H1 (cell line): ENCODE measurements at regions not wholly inside any gene's neighbourhood (a gene's known extent, or its start where the extent isn't known, plus 50 kb on each side); places are given as distances from the start of the nearest gene placed in this dataset.

Experiments
- CTCF ChIA-PET: fragments of 300-600 bp; sonication (Branson Sonifier 250); formaldehyde crosslinking; loops from one replicate; lab custom pipeline; 2021; ENCODE audit not compliant: partially characterized antibody; lab: Charles Lee
- POLR2A ChIA-PET: fragments of 300-600 bp; sonication (Branson Sonifier 250); formaldehyde crosslinking; loops from one replicate; lab custom pipeline; 2021; ENCODE audit warnings: inconsistent platforms; ENCODE audit not compliant: partially characterized antibody; lab: Charles Lee
- DNase-seq, 2 experiments: peaks; one replicate each; pipeline versions ENCODE4 v3.0.0 to v3.0.0-alpha.2; 2010 to 2022; ENCODE audit warnings: low spot score in 2 of 2, low read depth in 1 of 2, mixed read lengths in 1 of 2
- FAIRE-seq: peaks from 2 replicates; lab custom pipeline; 2011; peaks lifted over from hg19 to GRCh38; lab: Jason Lieb, UNC
- H2AFZ ChIP-seq: 2 replicates; pipeline ENCODE4 v1.8.1; 2012; ENCODE audit warnings: low read length, inconsistent platforms
- H2AK5ac ChIP-seq: 2 replicates; pipeline ENCODE4 v1.6.1; 2013; ENCODE audit warnings: low read depth, low read length
- H2BK120ac ChIP-seq: replicated peaks from 2 replicates; pipeline ENCODE3; 2013; ENCODE audit warnings: low read depth, low read length, inconsistent platforms
- H2BK12ac ChIP-seq: 2 replicates; pipeline ENCODE4 v1.6.1; 2013; ENCODE audit warnings: low read depth, low read length
- H2BK15ac ChIP-seq: 2 replicates; pipeline ENCODE4 v1.6.1; 2013; ENCODE audit warnings: low read length
- H2BK20ac ChIP-seq: 2 replicates; pipeline ENCODE4 v1.6.1; 2013; ENCODE audit warnings: low read length
- H2BK5ac ChIP-seq: 2 replicates; pipeline ENCODE4 v1.6.1; 2013; ENCODE audit warnings: low read depth, low read length
- H3K14ac ChIP-seq: 2 replicates; pipeline ENCODE4 v1.6.1; 2013; ENCODE audit warnings: inconsistent platforms; ENCODE audit not compliant: insufficient read length
- H3K18ac ChIP-seq: 2 replicates; pipeline ENCODE4 v1.6.1; 2013; ENCODE audit warnings: low read length; ENCODE audit errors: extremely low read depth
- H3K23ac ChIP-seq: 2 replicates; pipeline ENCODE4 v1.6.1; 2013; ENCODE audit warnings: inconsistent platforms; ENCODE audit not compliant: insufficient read length
- H3K23me2 ChIP-seq: 2 replicates; pipeline ENCODE4 v1.6.1; 2013; ENCODE audit warnings: low read depth, low read length
- H3K27ac ChIP-seq: 2 replicates; pipeline ENCODE4 v1.6.1; 2011; ENCODE audit warnings: low read depth, low read length, inconsistent platforms
- H3K27me3 ChIP-seq, 4 experiments: replicated peaks in 1 of 4; 1 replicate in 1 of 4; 2 replicates in 3 of 4; pipeline versions ENCODE4 v1.6.1 to v1.8.1; 2011 to 2013; ENCODE audit warnings: low read length in 3 of 4, mild to moderate bottlenecking in 3 of 4, inconsistent platforms in 2 of 4, mixed read lengths in 2 of 4, moderate library complexity in 1 of 4; ENCODE audit not compliant: control insufficient read depth in 3 of 4, insufficient read depth in 3 of 4; ENCODE audit errors: extremely low read depth in 1 of 4
- H3K36me3 ChIP-seq, 4 experiments: 2 replicates each; pipeline versions ENCODE4 v1.6.1 to v1.8.1; 2011 to 2013; ENCODE audit warnings: mild to moderate bottlenecking in 4 of 4, low read length in 3 of 4, moderate library complexity in 2 of 4, control low read depth in 1 of 4, inconsistent platforms in 1 of 4; ENCODE audit not compliant: insufficient read depth in 4 of 4, control insufficient read depth in 2 of 4
- H3K4ac ChIP-seq: replicated peaks from 2 replicates; pipeline ENCODE3; 2013; ENCODE audit warnings: low read length, low read depth, mixed read lengths, inconsistent platforms; ENCODE audit not compliant: insufficient read length
- H3K4me1 ChIP-seq, 4 experiments: replicated peaks in 1 of 4; 1 replicate in 1 of 4; 2 replicates in 3 of 4; pipeline versions ENCODE4 v1.6.1 to v1.8.1; 2011 to 2013; ENCODE audit warnings: low read length in 3 of 4, inconsistent platforms in 2 of 4, mixed read lengths in 1 of 4; ENCODE audit not compliant: insufficient read depth in 4 of 4, control insufficient read depth in 3 of 4
- H3K4me2 ChIP-seq, 2 experiments: 2 replicates each; pipeline versions ENCODE4 v1.6.1 to v1.8.1; 2011 to 2013; ENCODE audit warnings: low read depth in 2 of 2, low read length in 2 of 2, control low read depth in 1 of 2, inconsistent platforms in 1 of 2, mild to moderate bottlenecking in 1 of 2; ENCODE audit not compliant: insufficient read depth in 1 of 2
- H3K4me3 ChIP-seq, 4 experiments: fragments of 200-600, 300-600 bp in 1 of 4; sonication (generic), shearing (Covaris generic), sonication (Bioruptor Twin) in 1 of 4; 2 replicates each; pipeline versions ENCODE4 v1.5.1 to v1.8.1; 2011 to 2016; ENCODE audit warnings: low read length in 4 of 4, low read depth in 3 of 4, control low read depth in 2 of 4, inconsistent platforms in 2 of 4, mild to moderate bottlenecking in 2 of 4, mixed read lengths in 1 of 4, moderate library complexity in 1 of 4; ENCODE audit not compliant: insufficient read depth in 2 of 4; ENCODE audit errors: extremely low read depth in 1 of 4
- H3K56ac ChIP-seq: replicated peaks from 2 replicates; pipeline ENCODE3; 2013; ENCODE audit warnings: low read depth, mild to moderate bottlenecking, mixed read lengths, low read length, inconsistent platforms; ENCODE audit not compliant: insufficient read length
- H3K79me1 ChIP-seq: 2 replicates; pipeline ENCODE4 v1.6.1; 2013; ENCODE audit warnings: low read depth, low read length, control low read depth
- H3K79me2 ChIP-seq, 2 experiments: 2 replicates each; pipeline versions ENCODE4 v1.6.1 to v1.8.1; 2012 to 2013; ENCODE audit warnings: low read length in 2 of 2, mild to moderate bottlenecking in 2 of 2, inconsistent platforms in 1 of 2; ENCODE audit not compliant: insufficient read depth in 2 of 2, control insufficient read depth in 1 of 2
- H3K9ac ChIP-seq, 4 experiments: replicated peaks in 1 of 4; 1 replicate in 1 of 4; 2 replicates in 3 of 4; pipeline versions ENCODE4 v1.6.1 to v1.8.1; 2011 to 2013; ENCODE audit warnings: low read depth in 3 of 4, low read length in 3 of 4, control low read depth in 2 of 4, mild to moderate bottlenecking in 2 of 4, moderate library complexity in 2 of 4, inconsistent platforms in 1 of 4; ENCODE audit errors: extremely low read depth in 1 of 4
- H3K9me3 ChIP-seq, 2 experiments: 2 replicates each; pipeline versions ENCODE4 v1.6.1 to v1.8.1; 2012 to 2013; ENCODE audit warnings: mild to moderate bottlenecking in 2 of 2, moderate library complexity in 2 of 2, control low read depth in 1 of 2, inconsistent platforms in 1 of 2, low read depth in 1 of 2, low read length in 1 of 2, mixed read lengths in 1 of 2; ENCODE audit not compliant: insufficient read depth in 2 of 2
- H4K20me1 ChIP-seq, 2 experiments: replicated peaks in 1 of 2; 2 replicates each; pipeline versions ENCODE3 to v1.8.1; 2011 to 2013; ENCODE audit warnings: inconsistent platforms in 2 of 2, low read length in 2 of 2, mild to moderate bottlenecking in 1 of 2; ENCODE audit not compliant: insufficient read depth in 2 of 2, control insufficient read depth in 1 of 2
- H4K5ac ChIP-seq: 2 replicates; pipeline ENCODE4 v1.6.1; 2013; ENCODE audit warnings: low read length, low read depth, mixed read lengths, inconsistent platforms; ENCODE audit not compliant: insufficient read length
- H4K8ac ChIP-seq: 2 replicates; pipeline ENCODE4 v1.8.0; 2013; ENCODE audit warnings: mild to moderate bottlenecking, moderate library complexity, low read length, inconsistent platforms; ENCODE audit not compliant: insufficient read depth; ENCODE audit errors: extremely low read depth
- H4K91ac ChIP-seq: replicated peaks from 2 replicates; pipeline ENCODE3; 2013; ENCODE audit warnings: low read length, mixed read lengths, inconsistent platforms; ENCODE audit not compliant: insufficient read length
- ASH2L ChIP-seq: fragments of 200-600, 300-600 bp; sonication (generic); IDR thresholded peaks from one replicate; pipeline ENCODE4 v1.7.1; 2017; ENCODE audit warnings: low read length
- ATF3 ChIP-seq: IDR thresholded peaks from 2 replicates; pipeline ENCODE4 v1.6.1; 2011; ENCODE audit warnings: low read depth, mild to moderate bottlenecking, low read length; ENCODE audit not compliant: insufficient read depth
- CEBPB ChIP-seq: IDR thresholded peaks from 2 replicates; pipeline ENCODE4 v1.6.1; 2012; ENCODE audit warnings: low read depth, low read length
- HDAC2 ChIP-seq, 2 experiments: fragments of 300-600 bp in 1 of 2; sonication (generic) in 1 of 2; IDR thresholded peaks; 2 replicates each; pipeline ENCODE4 v1.6.1; 2011 to 2012; ENCODE audit warnings: low read depth in 2 of 2, low read length in 2 of 2, mild to moderate bottlenecking in 2 of 2, moderate library complexity in 2 of 2, borderline replicate concordance in 1 of 2, inconsistent platforms in 1 of 2
- MAFK ChIP-seq: IDR thresholded peaks from 2 replicates; pipeline ENCODE4 v1.6.1; 2012; ENCODE audit warnings: low read depth, mild to moderate bottlenecking, improper control_type of control experiment, low read length
- POLR2AphosphoS5 ChIP-seq: IDR thresholded peaks from 2 replicates; pipeline ENCODE4 v1.6.1; 2011; ENCODE audit warnings: low read depth, low read length
- WGBS, 2 experiments: shearing (Covaris generic) in 1 of 2; methylation state at CpG; one replicate each; pipeline versions ENCODE4 v1.1.6 to v1.1.7; 2013 to 2015; ENCODE audit warnings: low lambda C conversion rate in 2 of 2, mixed read lengths in 2 of 2, inconsistent platforms in 1 of 2, low coverage in 1 of 2, missing lambda C conversion rate in 1 of 2; ENCODE audit not compliant: insufficient replicate concordance in 2 of 2, insufficient coverage in 1 of 2, insufficient read length in 1 of 2; ENCODE audit errors: extremely low coverage in 1 of 2, missing lambda C conversion rate in 1 of 2; 5-methylcytosine and 5-hydroxymethylcytosine counted together

DNA sequence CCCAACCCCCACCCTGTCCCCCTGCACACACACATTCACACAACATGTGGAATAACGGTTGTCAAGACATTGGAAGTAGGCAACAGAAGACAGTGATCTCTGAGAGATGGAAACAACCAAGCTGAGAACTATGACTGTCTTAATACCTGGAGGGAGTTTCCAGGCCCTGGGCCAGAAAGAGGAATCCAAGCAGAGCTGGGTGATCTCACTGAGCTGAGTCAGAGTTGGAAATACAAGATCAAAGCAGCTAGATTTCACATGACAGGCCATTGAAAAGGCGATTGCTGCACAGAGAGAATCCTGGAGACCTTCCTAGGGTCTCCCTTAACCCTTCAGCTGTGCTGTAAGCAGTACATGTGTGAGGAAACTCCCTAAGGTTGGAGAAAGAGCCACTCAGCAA is 165.8 kb upstream of the PRSS1 start:
- 78% methylated on average over 2 of the region's 2 CpGs; no CpG with 5 or more reads in 1 of the 2 experiments for WGBS, 2 experiments
- CTCF ChIA-PET = interaction anchor here (0.8 to 6.2 kb wide), 23 partner anchors 8 to 1939 kb away, joined by 3 to 54 read pairs (median 4); no protein-coding TSS in a partner anchor
- Histone ChIP-seq H3K9ac (no peak overlapping the region), H3K14ac (no peak overlapping the region), H4K91ac (no peak overlapping the region), H3K18ac (no peak overlapping the region), H2AFZ (peak overlapping the region; percentile 71; the same call in 1 of the 2 replicates), H2BK12ac (no peak overlapping the region), H4K8ac (no peak overlapping the region), H4K20me1 (no peaks in the 10 kb centered on the region), H3K9me3 (no peaks in the 10 kb centered on the region), H2BK20ac (no peak overlapping the region), H3K4me1 (peaks cover 0 to 5% (median 3%) of the 10 kb centered on the region in 4 experiments; a peak in 3 of 7 replicates)
- no peak for DNase-seq
- TF ChIP-seq HDAC2 (IDR thresholded peaks at IDR 0.05; ENCODE audit: borderline replicate concordance in 1 of 2, low read depth in 2 of 2, low read length in 2 of 2) = no peak
- no peak for TF ChIP-seq ASH2L
- no peak for TF ChIP-seq ATF3
- TF ChIP-seq CEBPB = no peak
- TF ChIP-seq POLR2AphosphoS5 = no peak
- no peak for TF ChIP-seq MAFK
- TF ChIP-seq, all 59 proteins: peak for 0
- Histone ChIP-seq H2AK5ac (no peak overlapping the region), H3K4ac (no peak overlapping the region), H3K36me3 (no peaks in the 10 kb centered on the region), H3K27ac (no peak overlapping the region), H2BK15ac (no peak overlapping the region), H4K5ac (no peak overlapping the region), H3K56ac (no peak overlapping the region), H3K27me3 (no peaks in the 10 kb centered on the region), H2BK120ac (no peak overlapping the region), H3K23me2 (no peaks in the 10 kb centered on the region), H3K4me3 (peak overlapping the region in 1 of 4 experiments; percentile 37; a peak in 1 of 8 replicates), H2BK5ac (no peak overlapping the region), H3K79me1 (no peaks in the 10 kb centered on the region), H3K4me2 (no peak overlapping the region; a peak in 2 of 4 replicates), H3K23ac (no peak overlapping the region), H3K79me2 (no peaks in the 10 kb centered on the region)
- no peak for FAIRE-seq
- POLR2A ChIA-PET = no interaction called here
